Parathyroid adenoma (tissue), 2 donors: ENCODE measurements at regions not wholly inside any gene's neighbourhood (a gene's known extent, or its start where the extent isn't known, plus 50 kb on each side); places are given as distances from the start of the nearest gene placed in this dataset.
A peak's percentile ranks its signal among the peaks of the same experiment; 100 is the strongest.

Source experiments
- H2AFZ ChIP-seq: fragments of 300-600 bp; sonication (generic); one replicate; pipeline ENCODE4 v1.7.0; 2017; ENCODE audit warnings: antibody characterized with exemption, mild to moderate bottlenecking
- H3K27ac ChIP-seq: fragments of 300-600 bp; sonication (generic); one replicate; pipeline ENCODE4 v1.7.0; 2017
- H3K27me3 ChIP-seq: fragments of 300-600 bp; sonication (generic); one replicate; pipeline ENCODE4 v1.7.0; 2017; ENCODE audit warnings: low read length; ENCODE audit not compliant: control insufficient read depth, insufficient read depth
- H3K36me3 ChIP-seq: fragments of 300-600 bp; sonication (generic); one replicate; pipeline ENCODE4 v1.7.0; 2017; ENCODE audit warnings: low read length; ENCODE audit not compliant: control insufficient read depth, insufficient read depth
- H3K4me1 ChIP-seq: fragments of 300-600 bp; sonication (generic); one replicate; pipeline ENCODE4 v1.7.0; 2017; ENCODE audit warnings: control low read depth
- H3K4me2 ChIP-seq: fragments of 300-600 bp; sonication (generic); one replicate; pipeline ENCODE4 v1.7.0; 2017; ENCODE audit warnings: low read length
- H3K4me3 ChIP-seq: fragments of 300-600 bp; sonication (generic); one replicate; pipeline ENCODE4 v1.7.0; 2017; ENCODE audit warnings: low read depth, low read length
- H3K79me2 ChIP-seq: fragments of 300-600 bp; sonication (generic); one replicate; pipeline ENCODE4 v1.7.0; 2017; ENCODE audit warnings: control low read depth
- H3K9ac ChIP-seq: fragments of 300-600 bp; sonication (generic); one replicate; pipeline ENCODE4 v1.7.0; 2017; ENCODE audit warnings: mild to moderate bottlenecking
- H3K9me3 ChIP-seq: fragments of 300-600 bp; sonication (generic); one replicate; pipeline ENCODE4 v1.7.0; 2017; ENCODE audit warnings: low read length; ENCODE audit not compliant: control insufficient read depth
- CTCF ChIP-seq: fragments of 300-600 bp; sonication (generic); IDR thresholded peaks from one replicate; pipeline ENCODE4 v1.7.0; 2017; ENCODE audit warnings: antibody characterized with exemption, mild to moderate bottlenecking
- donor health status: primary hyperparathyroidism.

DNA sequence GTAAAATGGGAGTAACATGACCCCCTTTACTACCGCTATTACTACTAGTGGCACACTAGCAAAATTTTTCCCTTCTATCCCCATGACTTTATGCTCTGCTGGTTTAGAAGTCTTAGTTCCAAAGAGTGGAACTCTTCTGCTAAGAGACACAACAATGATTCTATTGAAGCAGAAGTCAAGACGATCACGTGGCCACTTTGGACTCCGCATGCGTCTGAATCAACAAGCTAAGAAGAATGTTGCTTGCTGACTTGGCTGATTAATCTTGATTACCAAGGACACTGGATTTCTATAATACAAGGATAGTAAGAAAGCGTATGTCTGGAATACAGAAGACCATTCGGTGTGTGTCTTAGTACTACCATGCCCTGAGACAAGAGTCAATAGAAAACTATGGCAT, 244.7 kb upstream of the BTBD3 start:
- TF ChIP-seq CTCF, result no peak
- Histone ChIP-seq H3K9me3 (no peaks in the 10 kb centered on the region), H2AFZ (no peak overlapping the region), H3K27ac (no peak overlapping the region), H3K4me2 (no peak overlapping the region), H3K79me2 (no peaks in the 10 kb centered on the region), H3K4me3 (no peak overlapping the region), H3K27me3 (no peaks in the 10 kb centered on the region), H3K4me1 (no peaks in the 10 kb centered on the region), H3K36me3 (no peaks in the 10 kb centered on the region), H3K9ac (no peak overlapping the region)

DNA sequence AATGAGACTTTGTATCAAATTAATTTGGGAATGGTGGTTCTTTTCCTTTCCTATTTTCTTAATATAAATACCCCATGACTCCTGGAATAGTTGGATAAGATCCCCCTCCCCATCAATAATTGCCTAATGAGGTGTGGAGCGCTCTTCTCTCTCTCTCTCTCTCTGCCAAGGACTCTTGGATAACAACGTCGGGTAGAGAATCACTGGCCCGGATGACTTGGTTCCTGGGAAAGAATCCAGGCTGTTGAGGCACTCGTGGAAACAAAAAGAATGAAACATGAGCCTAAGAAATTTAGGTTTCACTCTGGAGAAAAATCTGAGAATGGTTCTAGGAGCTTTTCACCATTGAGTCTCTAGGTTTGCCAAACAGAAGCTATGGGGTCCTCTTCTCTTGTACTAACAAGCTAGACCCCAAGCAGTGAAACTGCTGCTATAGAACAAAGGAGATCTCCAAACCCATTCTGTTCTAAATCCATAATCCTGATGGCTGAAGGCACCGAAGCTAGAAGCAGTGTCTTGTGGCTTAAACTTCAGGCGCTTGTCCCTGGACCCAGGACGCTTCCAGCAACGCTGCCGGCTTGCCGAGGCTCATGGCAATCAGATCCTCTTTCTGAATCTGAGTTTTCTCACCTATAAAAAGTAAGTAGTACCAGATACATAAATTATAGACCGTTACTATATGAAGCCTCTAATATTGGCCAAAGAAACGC, 241.6 kb upstream of the BTBD3 start:
- Histone ChIP-seq H3K4me3 (no peak overlapping the region), H2AFZ (no peak overlapping the region), H3K4me1 (no peaks in the 10 kb centered on the region), H3K4me2 (no peak overlapping the region), H3K27me3 (no peaks in the 10 kb centered on the region), H3K9me3 (no peaks in the 10 kb centered on the region), H3K9ac (no peak overlapping the region), H3K27ac (no peak overlapping the region), H3K79me2 (no peaks in the 10 kb centered on the region), H3K36me3 (no peaks in the 10 kb centered on the region)
- TF ChIP-seq CTCF, result no peak

DNA sequence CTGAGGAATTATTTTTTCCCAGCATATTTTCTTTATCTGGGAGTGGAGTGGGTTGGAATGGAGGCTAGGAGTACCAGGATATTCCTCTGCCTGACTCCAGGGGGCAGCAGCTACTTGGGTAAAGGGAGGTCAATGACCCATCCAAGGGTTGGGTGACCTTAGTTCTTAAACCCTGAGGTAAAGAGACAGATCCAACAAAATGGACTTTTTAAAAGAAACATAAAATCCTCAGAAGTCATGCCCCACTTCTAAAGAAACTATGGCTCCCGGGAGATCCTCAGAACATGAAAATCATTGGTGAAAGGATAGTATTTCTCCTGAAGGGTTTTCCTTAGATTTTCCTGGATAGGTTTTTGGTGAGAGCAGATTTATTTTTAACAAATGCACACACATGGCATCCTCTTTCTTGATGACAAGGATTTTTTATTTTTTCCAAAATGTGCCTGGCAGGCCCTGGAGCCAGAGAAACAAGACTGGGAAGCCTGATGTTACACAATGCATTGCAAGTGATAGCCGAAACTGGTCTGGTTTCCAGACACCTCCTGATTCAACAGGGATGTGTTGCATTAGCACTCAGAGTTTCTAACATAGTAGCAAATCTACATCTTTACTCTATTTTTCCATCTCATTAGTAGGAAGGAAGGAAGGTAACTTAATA, 240.9 kb upstream of the BTBD3 start:
- H3K9ac ChIP-seq, result no peak overlapping the region
- H3K27me3 ChIP-seq, result no peaks in the 10 kb centered on the region
- no peak overlapping the region for H3K4me3 ChIP-seq
- H2AFZ ChIP-seq, result no peak overlapping the region
- H3K9me3 ChIP-seq, result no peaks in the 10 kb centered on the region
- no peaks in the 10 kb centered on the region for H3K36me3 ChIP-seq
- no peak overlapping the region for H3K27ac ChIP-seq
- no peaks in the 10 kb centered on the region for H3K79me2 ChIP-seq
- H3K4me1 ChIP-seq, result no peaks in the 10 kb centered on the region
- TF ChIP-seq CTCF, result peak; percentile 80
- H3K4me2 ChIP-seq, result no peak overlapping the region

DNA sequence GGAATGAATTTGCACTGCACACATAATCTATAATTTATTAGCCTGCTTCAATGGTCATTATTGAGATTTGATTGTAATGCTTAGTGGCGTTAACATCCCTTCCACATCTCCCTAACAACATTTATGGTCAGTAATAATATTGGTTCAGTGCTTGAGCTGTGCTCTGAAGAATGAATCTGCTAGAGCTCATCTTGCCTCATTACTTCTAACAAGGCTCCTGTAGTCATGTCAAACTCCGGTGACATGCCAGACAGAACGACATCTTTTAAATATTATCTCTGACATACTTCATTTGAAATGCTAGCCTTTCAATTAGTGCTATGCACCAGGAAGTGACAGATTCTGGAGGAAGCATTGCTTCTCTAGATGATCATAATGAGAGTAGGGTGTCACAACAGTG, 240.3 kb upstream of the BTBD3 start:
- TF ChIP-seq CTCF, result no peak
- H3K4me2 ChIP-seq, result no peak overlapping the region
- no peaks in the 10 kb centered on the region for H3K36me3 ChIP-seq
- no peak overlapping the region for H3K4me3 ChIP-seq
- no peaks in the 10 kb centered on the region for H3K9me3 ChIP-seq
- no peaks in the 10 kb centered on the region for H3K27me3 ChIP-seq
- H2AFZ ChIP-seq, result no peak overlapping the region
- no peaks in the 10 kb centered on the region for H3K79me2 ChIP-seq
- H3K4me1 ChIP-seq, result no peaks in the 10 kb centered on the region
- no peak overlapping the region for H3K9ac ChIP-seq
- no peak overlapping the region for H3K27ac ChIP-seq

- Histone ChIP-seq H3K4me1 (no peaks in the 10 kb centered on the region), H3K27ac (no peak overlapping the region), H3K36me3 (no peaks in the 10 kb centered on the region), H3K4me2 (no peak overlapping the region), H3K79me2 (no peaks in the 10 kb centered on the region), H2AFZ (no peak overlapping the region), H3K9ac (no peak overlapping the region), H3K9me3 (no peaks in the 10 kb centered on the region), H3K27me3 (no peaks in the 10 kb centered on the region), H3K4me3 (no peak overlapping the region)
- no peak for TF ChIP-seq CTCF
Measured at GRCh38 chr20:11677836-11678235, 239.9 kb upstream of the BTBD3 start.
